Panc1 (cell line): ENCODE measurements at regions not wholly inside any gene's neighbourhood (a gene's known extent, or its start where the extent isn't known, plus 50 kb on each side); places are given as distances from the start of the nearest gene placed in this dataset.

Source experiments
- CTCF ChIP-seq: fragments of 450-650 bp; IDR thresholded peaks from 2 replicates; pipeline ENCODE4 v1.5.1; 2017; ENCODE audit warnings: mild to moderate bottlenecking
- POLR2AphosphoS5 ChIP-seq: IDR thresholded peaks from 2 replicates; pipeline ENCODE4 v1.6.1; 2012; ENCODE audit warnings: mild to moderate bottlenecking, low read depth, low read length, moderate library complexity
- SIN3A ChIP-seq: IDR thresholded peaks from 2 replicates; pipeline ENCODE4 v1.6.1; 2012; ENCODE audit warnings: low read depth, mild to moderate bottlenecking, low read length, moderate library complexity, borderline replicate concordance; ENCODE audit not compliant: insufficient read depth
- TCF7L2 ChIP-seq: IDR thresholded peaks from 2 replicates; pipeline ENCODE4 v1.6.1; 2011; ENCODE audit warnings: mild to moderate bottlenecking, low read depth, low read length, inconsistent platforms

- TF ChIP-seq CTCF (no peak), SIN3A (no peak), POLR2AphosphoS5 (no peak), TCF7L2 (no peak)
Measured at GRCh38 chr4:72924814-72925213, 144.7 kb downstream of the COX18 start.
